RWPE2 (cell line): ENCODE measurements at regions not wholly inside any gene's neighbourhood (a gene's known extent, or its start where the extent isn't known, plus 50 kb on each side); places are given as distances from the start of the nearest gene placed in this dataset.

Source experiments
- ATAC-seq: fragments of 200-7000 bp; cut with Tn5 transposase; 3 replicates; pipeline ENCODE4 v1.9.1; 2021; ENCODE audit warnings: low read depth
- DNase-seq: peaks from one replicate; pipeline ENCODE4 v3.0.0-alpha.2; 2020; ENCODE audit warnings: low spot score
- H3K27ac ChIP-seq: fragments of 450-650 bp; 2 replicates; pipeline ENCODE4 v1.5.1; 2017; ENCODE audit warnings: mild to moderate bottlenecking; ENCODE audit not compliant: poor library complexity, severe bottlenecking
- H3K27me3 ChIP-seq: fragments of 250-450 bp; sonication (Bioruptor Pico); 2 replicates; pipeline ENCODE4 v1.5.1; 2021; ENCODE audit warnings: mild to moderate bottlenecking, moderate library complexity; ENCODE audit not compliant: insufficient read depth, poor library complexity, severe bottlenecking
- H3K36me3 ChIP-seq: fragments of 250-450 bp; sonication (Bioruptor Pico); 2 replicates; pipeline ENCODE4 v1.5.1; 2020; ENCODE audit warnings: low read depth, mild to moderate bottlenecking, moderate library complexity
- H3K4me1 ChIP-seq: fragments of 250-450 bp; sonication (Bioruptor Pico); 2 replicates; pipeline ENCODE4 v1.5.1; 2021; ENCODE audit warnings: mild to moderate bottlenecking, moderate library complexity; ENCODE audit not compliant: insufficient read depth, poor library complexity, severe bottlenecking
- H3K4me3 ChIP-seq: fragments of 250-450 bp; sonication (Bioruptor Pico); 2 replicates; pipeline ENCODE4 v1.5.1; 2021; ENCODE audit warnings: mild to moderate bottlenecking, moderate library complexity; ENCODE audit not compliant: severe bottlenecking
- H3K9me3 ChIP-seq: fragments of 250-450 bp; sonication (Bioruptor Pico); 2 replicates; pipeline ENCODE4 v1.5.1; 2021; ENCODE audit warnings: mild to moderate bottlenecking, moderate library complexity; ENCODE audit not compliant: severe bottlenecking
- CTCF ChIP-seq: fragments of 450-650 bp; IDR thresholded peaks from one replicate; pipeline ENCODE4 v1.5.1; 2017; ENCODE audit warnings: mild to moderate bottlenecking, moderate library complexity; ENCODE audit not compliant: poor library complexity, severe bottlenecking

- peaks cover 5% of the 10 kb centered on the region for H3K4me1 ChIP-seq
- no peak overlapping the region for H3K27ac ChIP-seq
- H3K4me3 ChIP-seq: no peak overlapping the region
- no peaks in the 10 kb centered on the region for H3K9me3 ChIP-seq
- H3K27me3 ChIP-seq: no peaks in the 10 kb centered on the region
- H3K36me3 ChIP-seq: no peaks in the 10 kb centered on the region
- no peak for TF ChIP-seq CTCF
- no peak for ATAC-seq
- no peak for DNase-seq
These were observed 440.9 kb downstream of the IRS1 start for GRCh38 chr2:226358688-226359087.

DNA sequence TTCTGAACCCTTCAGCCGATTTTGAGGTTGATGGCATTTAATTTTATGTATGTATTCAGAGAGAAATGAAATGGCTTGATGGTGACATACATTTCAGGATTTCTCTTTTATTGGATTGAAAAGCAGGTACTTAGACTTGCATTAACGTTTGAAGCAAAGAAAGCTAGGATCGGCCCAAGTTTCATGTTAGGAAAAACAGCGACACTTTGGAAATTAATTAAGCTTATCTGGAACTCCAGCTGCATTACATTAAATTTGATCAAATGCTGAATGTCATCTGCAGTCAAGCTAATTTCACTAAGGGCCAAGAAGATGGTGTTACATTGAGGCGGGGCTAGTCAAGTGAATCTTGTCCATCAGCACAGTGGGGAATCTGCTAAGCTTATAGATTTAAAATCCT, 441.8 kb downstream of the IRS1 start:
- no peak for DNase-seq
- no peak overlapping the region for H3K27ac ChIP-seq
- no peaks in the 10 kb centered on the region for H3K36me3 ChIP-seq
- ATAC-seq: no peak
- TF ChIP-seq CTCF: no peak
- H3K4me1 ChIP-seq: no peaks in the 10 kb centered on the region
- no peaks in the 10 kb centered on the region for H3K27me3 ChIP-seq
- H3K9me3 ChIP-seq: no peaks in the 10 kb centered on the region
- no peak overlapping the region for H3K4me3 ChIP-seq

GRCh38 chr2:226355600-226355999, 444.0 kb downstream of the IRS1 start:
- Histone ChIP-seq H3K4me3 (no peak overlapping the region), H3K27ac (no peak overlapping the region), H3K36me3 (no peaks in the 10 kb centered on the region), H3K4me1 (no peaks in the 10 kb centered on the region), H3K27me3 (no peaks in the 10 kb centered on the region), H3K9me3 (no peaks in the 10 kb centered on the region)
- ATAC-seq (no peak), DNase-seq (no peak)
- no peak for TF ChIP-seq CTCF

GRCh38 chr2:226354434-226354833, 445.2 kb downstream of the IRS1 start:
- peak; percentile 25; the same call in 1 of the 3 replicates for ATAC-seq
- Histone ChIP-seq H3K36me3 (no peaks in the 10 kb centered on the region), H3K9me3 (no peaks in the 10 kb centered on the region), H3K4me3 (no peak overlapping the region), H3K4me1 (no peaks in the 10 kb centered on the region), H3K27me3 (no peaks in the 10 kb centered on the region), H3K27ac (no peak overlapping the region)
- TF ChIP-seq CTCF: no peak
- DNase-seq: no peak

DNA sequence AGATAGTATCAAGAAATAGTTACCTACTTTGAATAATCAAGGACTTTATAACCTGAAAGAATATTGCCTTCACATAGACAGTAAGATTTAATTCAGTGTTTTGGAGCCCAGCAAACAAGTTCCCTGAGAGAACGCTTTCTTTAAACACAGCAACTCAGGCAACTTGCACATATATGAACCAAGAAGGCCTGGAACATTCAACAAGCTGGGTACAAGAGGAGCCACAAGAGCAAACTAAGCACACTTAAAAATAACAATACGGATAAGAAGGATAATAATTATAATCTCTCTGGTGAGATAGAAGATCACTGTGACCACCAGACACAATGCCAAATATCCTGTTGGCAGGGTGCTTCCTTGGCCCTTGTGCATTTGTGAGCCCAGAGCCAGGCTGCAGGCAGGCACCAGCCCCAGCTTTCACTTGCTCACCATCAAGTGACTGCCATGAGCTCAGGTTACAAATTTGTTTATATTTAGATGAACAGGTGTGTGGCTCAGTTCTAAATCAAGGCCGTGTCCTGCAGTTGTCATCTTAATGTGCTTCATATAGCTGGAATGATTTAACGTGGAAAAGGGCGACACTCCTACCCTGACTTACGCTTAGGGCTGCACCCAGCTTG, 446.6 kb downstream of the IRS1 start:
- Histone ChIP-seq H3K9me3 (no peaks in the 10 kb centered on the region), H3K4me3 (no peak overlapping the region), H3K4me1 (no peaks in the 10 kb centered on the region), H3K27me3 (no peaks in the 10 kb centered on the region), H3K36me3 (no peaks in the 10 kb centered on the region), H3K27ac (no peak overlapping the region)
- no peak for ATAC-seq
- no peak for DNase-seq
- no peak for TF ChIP-seq CTCF
